HG02852 (cell line): ENCODE measurements at regions not wholly inside any gene's neighbourhood (a gene's known extent, or its start where the extent isn't known, plus 50 kb on each side); places are given as distances from the start of the nearest gene placed in this dataset.
"Not testable (repeated sequence)": the region's sequence is repeated elsewhere in the genome, so short reads cannot be mapped to it uniquely, and the experiment has no call there.

ENCODE experiments used
- ATAC-seq: cut with Tn5 transposase; IDR thresholded peaks from one replicate; pipeline ENCODE4 v1.9.1; 2021; ENCODE audit warnings: mild to moderate bottlenecking, moderate library complexity; ENCODE audit not compliant: unreplicated experiment

GRCh38 chr3:127069814-127070440, 87.0 kb downstream of the PLXNA1 start:
- ATAC-seq, result no peak

- ATAC-seq, result no peak
Measured at GRCh38 chr3:127070776-127071175, 87.9 kb downstream of the PLXNA1 start.

DNA sequence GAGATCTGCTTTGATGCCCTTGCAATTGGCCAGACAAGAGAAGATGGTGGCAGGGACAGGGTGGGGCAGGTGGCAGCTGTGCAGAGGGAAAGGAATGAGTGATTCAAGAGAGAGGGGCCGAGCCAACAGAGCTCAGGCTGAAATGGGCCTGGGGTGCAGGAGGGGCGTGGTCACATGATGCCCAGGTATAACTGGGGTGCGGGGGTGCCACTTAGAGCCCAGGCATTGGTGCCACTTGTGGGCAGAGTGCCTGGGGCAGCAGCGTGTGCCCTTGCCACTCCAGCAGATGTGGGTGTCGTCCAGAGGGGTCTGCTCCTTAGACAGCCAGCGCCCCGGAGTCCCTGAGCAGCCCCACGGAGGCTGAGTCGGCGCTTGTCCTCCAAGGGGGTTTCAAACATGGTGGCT, 88.7 kb downstream of the PLXNA1 start:
- ATAC-seq, result no peak

DNA sequence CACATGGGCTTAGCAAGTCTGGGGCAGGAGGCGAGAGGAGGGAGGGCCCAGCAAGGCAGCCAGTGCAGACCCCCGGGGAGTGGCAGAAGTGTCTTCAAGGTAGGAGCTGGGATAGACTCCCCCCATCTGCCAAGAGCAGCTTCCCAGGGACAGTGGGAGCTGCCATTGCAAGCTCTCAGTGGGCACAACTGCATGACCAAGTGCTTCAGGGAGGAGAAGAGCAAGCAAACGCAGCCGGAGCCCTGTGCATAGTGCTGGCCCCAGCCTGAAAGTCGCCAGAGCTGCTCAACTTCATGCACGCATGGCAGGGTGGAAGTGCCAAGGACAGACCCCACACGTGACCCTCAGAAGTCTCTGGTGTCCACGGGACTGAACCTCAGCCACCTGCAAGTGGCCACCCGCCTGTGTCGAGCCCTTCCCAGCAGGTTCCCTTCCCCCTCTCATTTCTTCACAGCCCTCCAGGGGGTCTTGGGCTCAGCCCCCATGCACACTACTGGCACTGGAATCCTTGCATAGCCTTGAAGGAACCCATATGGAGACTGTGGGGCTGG, 89.4 kb downstream of the PLXNA1 start:
- ATAC-seq, result no peak

DNA sequence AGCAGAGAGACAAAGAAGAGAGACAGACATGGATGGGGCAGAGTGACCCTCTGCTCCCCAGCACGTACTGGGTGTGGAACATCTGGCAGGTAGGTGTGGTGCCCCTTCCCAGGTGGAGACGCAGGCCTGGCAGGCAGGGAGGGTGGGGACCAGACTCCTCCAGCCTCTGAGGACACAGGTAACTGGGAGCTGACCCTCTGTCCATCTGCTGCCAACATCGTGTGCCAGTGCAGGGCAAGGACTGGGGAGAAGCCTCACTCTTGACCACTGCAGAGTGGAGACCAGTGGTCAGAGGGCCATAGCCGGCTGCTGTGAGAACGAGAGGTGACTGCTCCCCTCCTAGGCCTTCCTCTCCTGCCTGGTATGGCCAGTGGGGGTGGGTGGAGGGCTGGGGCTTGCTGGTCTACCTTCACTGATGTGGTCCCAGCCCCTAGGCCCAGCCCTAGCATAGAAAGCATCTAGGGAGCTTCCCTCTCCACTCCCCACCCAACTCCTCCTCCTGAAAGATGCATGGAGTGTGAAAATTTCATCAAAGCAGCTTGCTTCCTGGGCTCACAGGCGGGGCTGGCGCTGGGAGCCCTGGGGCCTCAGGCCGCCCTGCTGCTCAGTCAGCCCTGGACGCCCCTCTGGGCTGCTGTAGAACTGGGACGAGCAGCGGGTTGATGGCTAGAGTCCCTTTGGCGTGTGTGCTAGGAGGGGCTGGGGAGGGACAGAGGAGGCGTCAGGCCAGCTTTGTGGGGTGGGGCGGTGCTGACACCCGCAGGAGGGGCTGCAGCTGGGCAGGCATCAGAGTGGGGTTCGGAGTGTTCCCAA, 90.3 kb downstream of the PLXNA1 start:
- ATAC-seq, result no peak

GRCh38 chr3:127073941-127074820, 91.3 kb downstream of the PLXNA1 start:
- ATAC-seq, result no peak

DNA sequence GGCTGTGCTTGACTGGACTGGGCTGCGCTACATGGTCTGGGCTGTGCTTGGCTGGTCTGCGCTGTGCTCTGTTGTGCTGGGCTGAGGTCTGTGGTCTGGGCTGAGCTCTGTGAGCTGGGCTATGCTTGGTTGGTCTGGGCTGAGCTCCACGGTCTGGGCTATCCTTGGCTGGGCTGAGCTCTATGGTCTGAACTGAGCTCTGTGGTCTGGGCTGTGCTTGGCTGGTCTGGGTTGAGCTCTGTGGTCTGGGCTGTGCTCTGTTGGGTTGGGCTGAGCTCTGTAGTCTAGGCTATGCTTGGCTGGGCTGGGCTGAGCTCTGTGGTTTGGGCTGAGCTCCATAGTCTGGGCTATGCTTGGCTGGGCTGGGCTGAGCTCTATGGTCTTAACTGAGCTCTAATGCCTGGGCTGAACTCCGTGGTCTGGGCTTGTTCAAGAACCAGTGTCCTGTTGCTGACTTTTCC, 92.0 kb downstream of the PLXNA1 start:
- peak; percentile 92 for ATAC-seq

GRCh38 chr3:127076166-127076992, 93.5 kb downstream of the PLXNA1 start:
- ATAC-seq, result not testable (repeated sequence)

DNA sequence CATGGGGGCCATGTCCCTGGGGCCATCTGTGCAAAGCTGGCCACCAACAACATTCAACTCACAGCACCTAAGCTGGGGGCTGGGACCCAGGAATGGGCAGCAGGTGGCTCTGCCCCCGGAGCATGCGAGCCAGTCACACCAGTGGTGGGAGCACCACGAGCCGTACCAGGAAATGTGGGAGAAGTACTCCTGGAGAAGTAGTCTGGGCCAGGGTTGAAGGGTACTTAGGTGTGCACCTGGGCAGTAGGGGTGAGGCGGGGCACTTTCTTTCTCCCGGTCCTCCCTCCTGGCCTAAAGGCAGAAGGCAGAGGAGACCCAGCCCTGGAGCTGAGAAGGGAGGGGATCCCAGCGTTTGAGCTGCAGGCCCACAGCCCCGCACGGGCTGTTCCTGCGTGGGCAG, 94.2 kb downstream of the PLXNA1 start:
- ATAC-seq, result no peak

DNA sequence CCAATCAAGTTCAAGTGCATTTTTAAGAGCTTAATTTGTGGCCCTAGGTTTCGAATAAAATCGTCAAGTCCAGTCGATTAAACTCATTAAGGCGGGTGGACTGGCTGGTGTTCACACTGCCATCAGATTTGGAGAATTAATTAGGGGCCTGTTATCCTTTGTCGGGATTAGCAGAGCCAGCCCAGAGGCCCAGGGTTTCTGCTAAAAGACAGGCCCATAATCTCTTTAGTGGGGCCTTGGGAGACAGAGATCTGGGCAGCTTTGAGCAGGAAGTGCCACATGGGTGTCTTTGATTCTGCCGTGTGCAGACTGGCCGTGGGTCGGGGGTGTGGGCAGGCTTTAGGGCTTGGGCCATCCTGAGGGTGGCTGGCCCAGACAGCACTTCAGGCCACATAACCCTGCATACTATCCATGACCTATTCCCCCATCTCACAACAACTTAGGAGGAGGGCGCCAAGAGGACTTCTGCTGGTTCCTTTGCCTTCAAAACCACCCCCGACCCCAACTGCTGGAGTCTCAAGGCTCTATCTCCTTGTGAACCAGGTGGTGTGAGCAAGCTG, 94.7 kb downstream of the PLXNA1 start:
- ATAC-seq, result no peak

DNA sequence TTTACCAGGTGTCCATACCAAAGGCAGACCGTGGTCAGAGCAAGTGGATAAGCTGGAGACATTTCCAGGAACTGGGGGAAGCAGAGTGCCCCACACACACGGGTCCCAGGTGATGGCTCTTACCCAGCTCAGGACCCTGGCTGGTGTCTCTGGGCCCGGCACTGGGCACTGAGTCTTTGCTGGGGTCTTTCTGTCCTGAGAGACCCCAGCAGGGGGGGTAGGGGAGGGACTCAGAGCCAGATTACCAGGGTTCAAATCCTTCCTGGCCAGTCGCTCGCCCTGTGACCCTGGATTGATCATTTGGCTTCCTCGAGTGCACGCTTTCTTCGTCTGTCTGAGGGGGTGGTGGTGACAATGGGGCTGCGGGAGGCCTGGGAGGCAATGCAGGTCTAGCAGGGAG, 95.7 kb downstream of the PLXNA1 start:
- no peak for ATAC-seq

DNA sequence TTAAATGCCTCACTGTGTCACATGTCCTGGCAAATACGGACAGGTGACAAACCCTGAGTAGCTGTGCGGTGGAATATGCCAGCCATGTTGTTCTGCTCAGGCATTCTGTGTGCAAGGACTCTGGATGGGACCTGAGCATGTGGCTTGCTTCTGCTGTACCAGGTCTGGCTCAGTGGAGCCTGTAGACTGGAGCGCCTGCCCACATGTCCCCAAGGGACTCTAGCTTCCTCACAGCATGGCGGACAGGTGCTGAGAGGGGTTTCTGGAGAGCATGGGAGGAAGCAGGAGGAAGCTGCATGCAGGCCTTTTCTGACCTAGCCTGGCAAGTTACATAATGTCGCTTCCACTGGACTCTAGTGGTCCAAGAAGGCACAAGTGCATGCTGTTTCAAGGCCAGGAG, 96.3 kb downstream of the PLXNA1 start:
- no peak for ATAC-seq

DNA sequence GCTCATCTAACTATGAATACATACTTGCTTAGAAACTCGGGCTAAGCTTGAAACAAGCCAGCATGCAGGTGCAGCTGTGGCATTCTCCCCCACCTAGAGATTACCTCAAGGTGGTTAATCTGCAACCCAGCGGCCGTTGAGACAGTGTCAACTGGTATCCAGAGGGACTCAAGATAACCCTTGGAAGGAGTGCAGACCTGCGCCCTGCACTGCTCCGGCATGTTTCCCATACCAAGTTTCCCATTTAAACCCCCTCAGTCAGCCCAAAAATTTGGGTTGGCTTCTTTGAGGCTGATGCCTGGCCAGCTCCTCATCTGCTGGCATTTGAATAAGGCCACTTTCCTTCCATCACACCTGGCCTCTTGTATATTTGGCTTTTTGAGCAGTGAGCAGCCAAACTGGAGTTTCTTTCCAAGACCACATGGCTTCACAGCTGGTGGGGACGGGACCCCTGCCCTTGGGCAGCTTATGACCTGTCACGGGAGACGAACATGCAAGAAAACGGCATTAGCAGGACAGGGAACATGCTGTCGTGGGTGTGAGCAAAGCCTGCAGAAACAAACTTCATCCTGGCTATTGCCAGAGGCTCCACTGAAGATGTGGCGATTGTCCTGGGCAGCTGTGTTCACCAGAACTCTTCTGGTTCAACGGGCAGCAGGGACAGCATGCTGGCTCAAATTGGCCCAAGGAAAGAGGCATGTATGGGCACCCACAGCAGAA, 98.2 kb downstream of the PLXNA1 start:
- no peak for ATAC-seq

DNA sequence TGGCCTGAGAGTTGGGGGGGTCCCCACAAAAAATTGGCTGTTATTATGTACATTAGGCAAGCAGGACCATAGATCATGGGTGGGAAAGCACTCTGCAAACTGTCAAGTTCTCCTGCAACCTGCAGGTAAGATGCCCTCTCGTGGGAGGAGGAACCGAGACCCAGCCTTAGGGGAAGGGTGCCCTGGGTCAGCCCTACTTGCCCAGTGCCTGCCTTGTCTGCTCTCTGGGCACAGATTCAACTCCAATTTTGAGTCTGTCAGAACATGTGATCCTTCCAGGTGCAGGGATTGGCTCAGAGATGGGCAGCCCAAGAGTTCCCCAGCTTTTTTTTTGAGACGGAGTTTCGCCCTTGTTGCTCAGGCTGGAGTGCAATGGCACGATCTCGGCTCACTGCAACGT, 99.2 kb downstream of the PLXNA1 start:
- no peak for ATAC-seq

DNA sequence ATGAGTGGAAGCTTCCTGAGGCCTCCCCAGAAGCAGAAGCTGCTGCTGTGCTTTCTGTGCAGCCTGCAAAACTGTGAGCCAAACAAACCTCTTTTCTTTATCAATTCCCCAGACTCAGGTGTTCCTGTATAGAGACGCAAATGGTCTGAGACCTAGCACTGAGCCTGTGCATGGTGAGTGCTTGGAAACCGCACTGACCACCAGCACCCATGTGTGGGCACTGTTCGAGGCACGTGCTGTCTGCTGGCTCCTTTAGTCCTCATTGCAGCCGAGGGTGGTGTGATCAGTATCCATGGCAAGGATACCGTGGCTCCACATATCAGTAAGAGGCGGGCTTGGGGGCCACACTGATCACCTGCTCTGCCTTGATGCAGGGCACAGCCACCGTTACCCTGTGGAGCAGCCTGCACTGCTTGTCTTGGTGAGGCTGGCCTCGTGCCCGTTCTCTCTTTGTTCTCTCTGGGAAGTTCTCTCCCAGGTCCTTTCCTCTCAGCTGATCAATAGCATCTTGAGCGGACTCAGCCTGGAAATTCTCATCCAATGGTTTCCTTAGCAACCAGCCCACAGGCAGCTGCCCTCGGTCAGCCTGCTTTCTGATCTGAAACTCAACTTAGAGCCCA, 101.0 kb downstream of the PLXNA1 start:
- no peak for ATAC-seq

DNA sequence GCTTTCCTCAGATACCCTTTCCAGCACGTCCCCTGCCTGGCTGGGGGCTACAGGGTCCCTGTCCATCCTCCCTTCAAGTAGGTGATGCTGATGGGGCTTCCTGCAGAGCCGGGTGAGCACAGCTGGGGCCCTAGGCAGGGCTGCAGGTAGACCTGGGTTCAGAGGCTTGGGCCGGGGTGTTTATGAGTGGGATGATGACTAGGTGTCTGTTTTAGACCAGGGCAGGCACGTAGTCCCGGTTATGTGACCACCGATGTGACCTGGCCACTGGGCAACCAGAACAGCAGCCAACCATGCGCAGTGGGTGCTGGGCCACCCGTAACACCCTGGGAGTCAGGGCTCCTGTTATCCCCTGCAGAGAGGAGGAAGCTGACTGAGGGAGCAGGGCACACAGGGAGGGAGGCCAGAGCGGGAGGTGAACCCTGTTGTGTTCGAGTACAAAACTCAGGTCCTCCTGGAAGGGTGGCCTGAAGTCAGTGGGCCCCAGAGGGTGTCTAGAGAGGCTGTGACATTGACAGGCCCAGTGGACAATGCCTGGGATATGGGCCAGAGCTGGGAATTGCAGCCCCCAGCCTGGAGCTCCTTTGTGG, 101.6 kb downstream of the PLXNA1 start:
- no peak for ATAC-seq

DNA sequence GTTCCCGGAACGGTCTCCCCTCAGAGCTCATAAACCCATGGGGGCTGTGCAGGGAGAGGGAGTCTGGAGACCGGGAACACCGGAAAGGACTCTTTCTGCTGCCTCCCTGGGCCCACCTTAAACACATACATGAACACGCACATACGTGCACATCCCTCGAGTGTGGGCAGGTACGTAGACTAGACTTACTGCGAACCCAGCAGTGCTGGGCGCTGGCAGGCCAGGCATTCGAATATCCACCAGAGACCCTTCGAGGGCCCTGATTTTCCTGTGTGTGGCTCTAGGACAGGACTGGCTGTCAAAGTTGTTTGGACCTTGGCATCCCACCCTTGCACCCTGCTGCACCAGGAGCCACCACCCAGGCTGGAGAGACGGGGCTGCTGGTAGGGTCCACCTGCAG, 102.7 kb downstream of the PLXNA1 start:
- ATAC-seq, result no peak

GRCh38 chr3:127086591-127086990, 103.7 kb downstream of the PLXNA1 start:
- ATAC-seq, result not testable (repeated sequence)

DNA sequence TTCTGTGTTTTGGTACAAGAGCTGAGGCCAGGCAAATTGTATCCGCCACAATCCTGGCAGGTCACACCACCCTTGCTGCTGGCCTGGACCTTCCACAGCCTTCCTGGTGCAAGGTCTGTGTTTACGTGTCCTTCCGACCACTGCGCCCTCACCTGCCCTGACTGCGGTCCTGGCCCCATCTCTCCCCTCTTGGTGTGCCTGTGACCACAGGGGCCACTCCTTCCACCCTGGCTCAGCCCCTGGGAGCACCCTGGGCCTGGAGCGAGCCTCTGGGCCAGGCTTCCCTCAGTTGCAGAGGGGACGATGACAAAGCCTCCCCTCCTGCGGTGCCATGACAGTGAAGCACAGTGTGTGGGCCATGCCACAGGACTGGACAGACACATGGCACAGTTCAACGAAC, 104.5 kb downstream of the PLXNA1 start:
- no peak for ATAC-seq
